Keratinocyte (primary cell): ENCODE measurements at regions not wholly inside any gene's neighbourhood (a gene's known extent, or its start where the extent isn't known, plus 50 kb on each side); places are given as distances from the start of the nearest gene placed in this dataset.
A peak's percentile ranks its signal among the peaks of the same experiment; 100 is the strongest.

Source experiments
- DNase-seq: peaks from one replicate; pipeline ENCODE4 v3.0.0-alpha.2; 2011; ENCODE audit warnings: low read depth, missing footprints, low spot score
- FAIRE-seq: peaks from 2 replicates; lab custom pipeline; 2011; peaks lifted over from hg19 to GRCh38; lab: Jason Lieb, UNC
- H2AFZ ChIP-seq: 2 replicates; pipeline ENCODE4 v1.6.0; 2012; ENCODE audit warnings: low read length, control low read depth, inconsistent platforms; ENCODE audit not compliant: control insufficient read depth
- H3K27ac ChIP-seq: 2 replicates; pipeline ENCODE4 v1.5.1; 2011; ENCODE audit warnings: low read length; ENCODE audit not compliant: control insufficient read depth, insufficient read depth
- H3K27me3 ChIP-seq: 3 replicates; pipeline ENCODE4 v1.6.0; 2011; ENCODE audit warnings: low read length; ENCODE audit not compliant: control insufficient read depth, insufficient read depth; ENCODE audit errors: extremely low read depth
- H3K36me3 ChIP-seq, 2 experiments: 2 replicates in 1 of 2; 3 replicates in 1 of 2; pipeline ENCODE4 v1.5.1; 2011; ENCODE audit warnings: low read length in 2 of 2, mild to moderate bottlenecking in 1 of 2; ENCODE audit not compliant: control insufficient read depth in 2 of 2, insufficient read depth in 2 of 2; ENCODE audit errors: extremely low read depth in 1 of 2
- H3K4me1 ChIP-seq: 3 replicates; pipeline ENCODE4 v1.5.1; 2011; ENCODE audit warnings: low read length; ENCODE audit not compliant: control insufficient read depth, insufficient read depth; ENCODE audit errors: extremely low read depth
- H3K4me2 ChIP-seq: 3 replicates; pipeline ENCODE4 v1.6.0; 2011; ENCODE audit warnings: low read depth, low read length; ENCODE audit not compliant: control insufficient read depth, insufficient read depth; ENCODE audit errors: extremely low read depth
- H3K4me3 ChIP-seq, 3 experiments: fragments of 200-600 bp in 1 of 3; sonication (generic) in 1 of 3; 2 replicates in 2 of 3; 3 replicates in 1 of 3; pipeline ENCODE4 v1.5.1; 2011 to 2016; ENCODE audit warnings: low read length in 3 of 3, mild to moderate bottlenecking in 3 of 3, control low read depth in 2 of 3, inconsistent platforms in 1 of 3, low read depth in 1 of 3, mixed read lengths in 1 of 3, mixed run types in 1 of 3, moderate library complexity in 1 of 3; ENCODE audit not compliant: control insufficient read depth in 2 of 3, insufficient read depth in 2 of 3; ENCODE audit errors: extremely low read depth in 1 of 3
- H3K79me2 ChIP-seq: 2 replicates; pipeline ENCODE4 v1.6.0; 2012; ENCODE audit warnings: low read length; ENCODE audit not compliant: control insufficient read depth, insufficient read depth
- H3K9ac ChIP-seq: 3 replicates; pipeline ENCODE4 v1.6.0; 2011; ENCODE audit warnings: low read length; ENCODE audit not compliant: control insufficient read depth, insufficient read depth; ENCODE audit errors: extremely low read depth
- H3K9me1 ChIP-seq: 3 replicates; pipeline ENCODE4 v1.6.0; 2011; ENCODE audit warnings: low read length; ENCODE audit not compliant: control insufficient read depth, insufficient read depth; ENCODE audit errors: extremely low read depth
- H3K9me3 ChIP-seq: 2 replicates; pipeline ENCODE4 v1.5.1; 2012; ENCODE audit warnings: low read depth, low read length; ENCODE audit not compliant: control insufficient read depth
- H4K20me1 ChIP-seq: 3 replicates; pipeline ENCODE4 v1.6.0; 2011; ENCODE audit warnings: low read length; ENCODE audit not compliant: control insufficient read depth, insufficient read depth; ENCODE audit errors: extremely low read depth
- CTCF ChIP-seq, 3 experiments: IDR thresholded peaks in 1 of 3; conservative IDR thresholded peaks in 1 of 3; optimal IDR thresholded peaks in 1 of 3; 2 replicates in 2 of 3; 3 replicates in 1 of 3; pipeline versions ENCODE3 to v1.5.1; 2011; ENCODE audit warnings: low read length in 3 of 3, mild to moderate bottlenecking in 3 of 3, moderate library complexity in 2 of 3, control low read depth in 1 of 3, inconsistent platforms in 1 of 3; ENCODE audit not compliant: insufficient read depth in 2 of 3; ENCODE audit errors: extremely low read depth in 1 of 3
- EZH2 ChIP-seq: IDR thresholded peaks from one replicate; pipeline ENCODE4 v1.6.1; 2012; ENCODE audit warnings: inconsistent platforms, mild to moderate bottlenecking, low read length, moderate library complexity
- dilution Hi-C: fragments of 300-500 bp; cut with MboI; formaldehyde crosslinking; loops from one replicate; pipeline ENCODE4 v1.7.0; 2020; ENCODE audit warnings: low sequenced_read_pairs; ENCODE audit not compliant: extremely low pct_ligation_motif_present

GRCh38 chr11:19375440-19375839 is 134.7 kb upstream of the E2F8 start:
- FAIRE-seq: no peak
- DNase-seq: no peak
- dilution Hi-C loops: no loop called here

GRCh38 chr11:19374151-19374569 is 133.4 kb upstream of the E2F8 start:
- Histone ChIP-seq H3K27ac (peak overlapping the region; percentile 75), H3K4me1 (peaks cover 39% of the 10 kb centered on the region), H3K9me1 (no peaks in the 10 kb centered on the region), H3K9ac (no peak overlapping the region), H2AFZ (no peak overlapping the region), H3K4me2 (peak overlapping the region; percentile 25), H3K36me3 (no peaks in the 10 kb centered on the region), H4K20me1 (no peaks in the 10 kb centered on the region), H3K27me3 (no peaks in the 10 kb centered on the region), H3K79me2 (no peaks in the 10 kb centered on the region), H3K4me3 (no peak overlapping the region), H3K9me3 (no peaks in the 10 kb centered on the region)
- no peak for TF ChIP-seq CTCF (optimal IDR thresholded peaks at IDR 0.05 in 1 of 3, IDR thresholded peaks at IDR 0.05 in 1 of 3, conservative IDR thresholded peaks at IDR 0.05 in 1 of 3; ENCODE audit: extremely low read depth in 1 of 3, insufficient read depth in 2 of 3, low read length in 3 of 3)
- TF ChIP-seq EZH2: no peak
- dilution Hi-C loops: no loop called here
- DNase-seq: peak; percentile 98
- peak; percentile 98 for FAIRE-seq

More at GRCh38 chr11:19375440-19375839, 134.7 kb upstream of the E2F8 start:
- Histone ChIP-seq H3K27ac (peak overlapping the region; percentile 75), H4K20me1 (no peaks in the 10 kb centered on the region), H3K4me3 (no peak overlapping the region), H3K9ac (no peak overlapping the region), H3K4me1 (peaks cover 41% of the 10 kb centered on the region), H3K9me1 (no peaks in the 10 kb centered on the region), H3K9me3 (no peaks in the 10 kb centered on the region), H3K4me2 (no peak overlapping the region), H2AFZ (no peak overlapping the region), H3K27me3 (no peaks in the 10 kb centered on the region), H3K36me3 (no peaks in the 10 kb centered on the region), H3K79me2 (no peaks in the 10 kb centered on the region)
- no peak for TF ChIP-seq CTCF (optimal IDR thresholded peaks at IDR 0.05 in 1 of 3, IDR thresholded peaks at IDR 0.05 in 1 of 3, conservative IDR thresholded peaks at IDR 0.05 in 1 of 3; ENCODE audit: extremely low read depth in 1 of 3, insufficient read depth in 2 of 3, low read length in 3 of 3)
